ENCODE measurements at regions not wholly inside any gene's neighbourhood (a gene's known extent, or its start where the extent isn't known, plus 50 kb on each side); places are given as distances from the start of the nearest gene placed in this dataset.

GRCh38 chr1:29864431-29865022 is 628.2 kb downstream of the PTPRU start:
- H3K4me3 ChIP-seq, result no peak overlapping the region
- intact Hi-C loops (cut with DNase I), result no loop called here

GRCh38 chr1:29861922-29862321 is 625.6 kb downstream of the PTPRU start:
- Histone ChIP-seq H3K36me3 (no peaks in the 10 kb centered on the region), H3K4me3 (no peak overlapping the region), H3K9me3 (peaks cover 0 to 10% of the 10 kb centered on the region in 2 donors), H3K4me1 (ENCODE audit: insufficient read depth) (no peaks in the 10 kb centered on the region), H3K27ac (no peak overlapping the region), H3K27me3 (no peaks in the 10 kb centered on the region)
- intact Hi-C loops (cut with DNase I), result no loop called here
- no peak for DNase-seq
- TF ChIP-seq POLR2A (IDR thresholded peaks at IDR 0.05) (no peak), EP300 (IDR thresholded peaks at IDR 0.05) (no peak)
- TF ChIP-seq, protein P1, sequence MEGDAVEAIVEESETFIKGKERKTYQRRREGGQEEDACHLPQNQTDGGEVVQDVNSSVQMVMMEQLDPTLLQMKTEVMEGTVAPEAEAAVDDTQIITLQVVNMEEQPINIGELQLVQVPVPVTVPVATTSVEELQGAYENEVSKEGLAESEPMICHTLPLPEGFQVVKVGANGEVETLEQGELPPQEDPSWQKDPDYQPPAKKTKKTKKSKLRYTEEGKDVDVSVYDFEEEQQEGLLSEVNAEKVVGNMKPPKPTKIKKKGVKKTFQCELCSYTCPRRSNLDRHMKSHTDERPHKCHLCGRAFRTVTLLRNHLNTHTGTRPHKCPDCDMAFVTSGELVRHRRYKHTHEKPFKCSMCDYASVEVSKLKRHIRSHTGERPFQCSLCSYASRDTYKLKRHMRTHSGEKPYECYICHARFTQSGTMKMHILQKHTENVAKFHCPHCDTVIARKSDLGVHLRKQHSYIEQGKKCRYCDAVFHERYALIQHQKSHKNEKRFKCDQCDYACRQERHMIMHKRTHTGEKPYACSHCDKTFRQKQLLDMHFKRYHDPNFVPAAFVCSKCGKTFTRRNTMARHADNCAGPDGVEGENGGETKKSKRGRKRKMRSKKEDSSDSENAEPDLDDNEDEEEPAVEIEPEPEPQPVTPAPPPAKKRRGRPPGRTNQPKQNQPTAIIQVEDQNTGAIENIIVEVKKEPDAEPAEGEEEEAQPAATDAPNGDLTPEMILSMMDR (IDR thresholded peaks at IDR 0.05), result no peak
- 70 to 82% (median 80%) methylated on average over 1 of the region's 1 CpG for WGBS, 3 donors

More at GRCh38 chr1:29864431-29865022, 628.2 kb downstream of the PTPRU start:
- Histone ChIP-seq H3K27ac (no peak overlapping the region), H3K36me3 (no peaks in the 10 kb centered on the region), H3K27me3 (no peaks in the 10 kb centered on the region), H3K9me3 (peaks cover 0 to 10% of the 10 kb centered on the region in 2 donors), H3K4me1 (ENCODE audit: insufficient read depth) (no peaks in the 10 kb centered on the region)
- TF ChIP-seq, protein P1 (IDR thresholded peaks at IDR 0.05), result no peak
- no peak for TF ChIP-seq EP300 (IDR thresholded peaks at IDR 0.05)
- no peak for TF ChIP-seq POLR2A (IDR thresholded peaks at IDR 0.05)
- 70 to 87% (median 85%) methylated on average over 5 of the region's 5 CpGs for WGBS, 3 donors
- DNase-seq, result no peak

- no peak for DNase-seq
- H3K4me3 ChIP-seq, result no peak overlapping the region
- TF ChIP-seq, protein P1 (IDR thresholded peaks at IDR 0.05), result no peak
- no peak for TF ChIP-seq EP300 (IDR thresholded peaks at IDR 0.05)
- TF ChIP-seq POLR2A (IDR thresholded peaks at IDR 0.05), result no peak
- peaks cover 0 to 10% of the 10 kb centered on the region in 2 donors for H3K9me3 ChIP-seq
- no peaks in the 10 kb centered on the region for H3K27me3 ChIP-seq
- H3K27ac ChIP-seq, result no peak overlapping the region
- intact Hi-C loops (cut with DNase I), result no loop called here
- 93 to 100% (median 97%) methylated on average over 1 of the region's 1 CpG for WGBS, 3 donors
- no peaks in the 10 kb centered on the region for H3K36me3 ChIP-seq
- H3K4me1 ChIP-seq (ENCODE audit: insufficient read depth), result no peaks in the 10 kb centered on the region
These were observed 625.1 kb downstream of the PTPRU start for GRCh38 chr1:29861446-29861845.

- 92 to 96% (median 95%) methylated on average over 2 of the region's 2 CpGs for WGBS, 3 donors
- peaks cover 0 to 10% of the 10 kb centered on the region in 2 donors for H3K9me3 ChIP-seq
- no peak overlapping the region for H3K4me3 ChIP-seq
- H3K27me3 ChIP-seq, result no peaks in the 10 kb centered on the region
- no peak overlapping the region for H3K27ac ChIP-seq
- H3K4me1 ChIP-seq (ENCODE audit: insufficient read depth), result no peaks in the 10 kb centered on the region
- no peak for TF ChIP-seq EP300 (IDR thresholded peaks at IDR 0.05)
- TF ChIP-seq, protein P1 (IDR thresholded peaks at IDR 0.05), result no peak
- no peak for TF ChIP-seq POLR2A (IDR thresholded peaks at IDR 0.05)
- intact Hi-C loops (cut with DNase I), result no loop called here
- no peak for DNase-seq
- no peaks in the 10 kb centered on the region for H3K36me3 ChIP-seq
These were observed 624.4 kb downstream of the PTPRU start for GRCh38 chr1:29860681-29861080.

All from ovary (tissue), 7 donors.